Fibroblast of lung (primary cell): ENCODE measurements at regions not wholly inside any gene's neighbourhood (a gene's known extent, or its start where the extent isn't known, plus 50 kb on each side); places are given as distances from the start of the nearest gene placed in this dataset.

Experiments used
- DNase-seq, 2 donors: peaks; one replicate each; pipeline versions ENCODE4 v3.0.0 to v3.0.0-alpha.2; 2010; ENCODE audit warnings: low read depth in 2 of 2
- H2AFZ ChIP-seq: 2 replicates; pipeline ENCODE4 v1.5.1; 2012; ENCODE audit warnings: low read length, control low read depth, inconsistent platforms
- H3K27ac ChIP-seq: 2 replicates; pipeline ENCODE4 v1.5.1; 2011; ENCODE audit warnings: low read length, control low read depth; ENCODE audit not compliant: insufficient read depth
- H3K27me3 ChIP-seq: 2 replicates; pipeline ENCODE4 v1.5.1; 2011; ENCODE audit warnings: mild to moderate bottlenecking, low read length; ENCODE audit not compliant: control insufficient read depth, insufficient read depth
- H3K36me3 ChIP-seq: 2 replicates; pipeline ENCODE4 v1.5.1; 2011; ENCODE audit warnings: low read length; ENCODE audit not compliant: control insufficient read depth, insufficient read depth
- H3K4me1 ChIP-seq: 2 replicates; pipeline ENCODE4 v1.5.1; 2011; ENCODE audit warnings: low read length; ENCODE audit not compliant: control insufficient read depth, insufficient read depth; ENCODE audit errors: extremely low read depth
- H3K4me2 ChIP-seq: 2 replicates; pipeline ENCODE4 v1.5.1; 2011; ENCODE audit warnings: low read length, control low read depth; ENCODE audit not compliant: insufficient read depth; ENCODE audit errors: extremely low read depth
- H3K4me3 ChIP-seq, 4 experiments: fragments of 200-600 bp in 1 of 4; sonication (generic) in 1 of 4; replicated peaks in 1 of 4; 2 replicates each; pipeline ENCODE4 v1.5.1; 2011 to 2016; ENCODE audit warnings: low read length in 4 of 4, low read depth in 3 of 4, mild to moderate bottlenecking in 3 of 4, control low read depth in 2 of 4, inconsistent platforms in 1 of 4, mixed read lengths in 1 of 4; ENCODE audit not compliant: insufficient read depth in 1 of 4; ENCODE audit errors: control extremely low read depth in 1 of 4
- H3K79me2 ChIP-seq: 2 replicates; pipeline ENCODE4 v1.5.1; 2012; ENCODE audit warnings: mild to moderate bottlenecking, low read length, inconsistent platforms; ENCODE audit not compliant: control insufficient read depth, insufficient read depth
- H3K9ac ChIP-seq: 2 replicates; pipeline ENCODE4 v1.5.1; 2011; ENCODE audit warnings: mild to moderate bottlenecking, low read length, control low read depth; ENCODE audit not compliant: insufficient read depth
- H3K9me3 ChIP-seq: 2 replicates; pipeline ENCODE4 v1.5.1; 2012; ENCODE audit warnings: low read depth, low read length; ENCODE audit not compliant: control insufficient read depth, insufficient read depth
- H4K20me1 ChIP-seq: 2 replicates; pipeline ENCODE4 v1.5.1; 2011; ENCODE audit warnings: low read length; ENCODE audit not compliant: control insufficient read depth, insufficient read depth; ENCODE audit errors: extremely low read depth
- CTCF ChIP-seq, 2 donors: IDR thresholded peaks in 1 of 2; conservative IDR thresholded peaks in 1 of 2; 1 replicate in 1 of 2; 2 replicates in 1 of 2; pipeline ENCODE4 v1.5.1; 2011 to 2012; ENCODE audit warnings: low read length in 2 of 2, control low read depth in 1 of 2, inconsistent platforms in 1 of 2, low read depth in 1 of 2, mild to moderate bottlenecking in 1 of 2
- EZH2 ChIP-seq: IDR thresholded peaks from 2 replicates; pipeline ENCODE4 v1.5.1; 2012; ENCODE audit warnings: low read length, control low read depth, mild to moderate bottlenecking; ENCODE audit errors: missing control alignments

DNA sequence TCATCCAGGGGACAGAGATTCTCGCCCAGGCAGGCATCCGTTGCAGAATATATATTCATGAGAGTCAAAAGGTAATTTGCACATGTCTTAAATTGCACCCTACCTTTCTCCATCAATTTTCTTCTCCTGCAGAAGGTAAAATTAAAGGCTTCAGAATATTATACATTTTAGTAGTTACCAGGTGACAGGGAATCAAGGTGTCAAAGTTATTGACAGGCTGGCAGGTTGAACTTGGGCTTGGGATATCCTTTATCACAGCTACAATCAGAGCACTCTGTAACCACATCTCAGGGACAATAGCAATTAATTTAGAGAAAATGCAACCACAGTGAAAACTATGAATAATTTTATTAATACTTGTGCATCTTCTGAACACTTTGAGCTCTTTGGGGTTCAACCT is 66.9 kb upstream of the GSC start:
- Histone ChIP-seq H3K79me2 (no peaks in the 10 kb centered on the region), H3K4me3 (no peak overlapping the region), H3K36me3 (no peaks in the 10 kb centered on the region), H4K20me1 (no peaks in the 10 kb centered on the region), H3K9ac (no peak overlapping the region), H2AFZ (no peak overlapping the region), H3K27me3 (no peaks in the 10 kb centered on the region), H3K27ac (no peak overlapping the region), H3K4me2 (no peak overlapping the region), H3K9me3 (no peaks in the 10 kb centered on the region), H3K4me1 (no peaks in the 10 kb centered on the region)
- no peak for DNase-seq
- TF ChIP-seq CTCF (conservative IDR thresholded peaks at IDR 0.05 in 1 of 2, IDR thresholded peaks at IDR 0.05 in 1 of 2; ENCODE audit: low read depth in 1 of 2, low read length in 2 of 2) (no peak), EZH2 (no peak)

DNA sequence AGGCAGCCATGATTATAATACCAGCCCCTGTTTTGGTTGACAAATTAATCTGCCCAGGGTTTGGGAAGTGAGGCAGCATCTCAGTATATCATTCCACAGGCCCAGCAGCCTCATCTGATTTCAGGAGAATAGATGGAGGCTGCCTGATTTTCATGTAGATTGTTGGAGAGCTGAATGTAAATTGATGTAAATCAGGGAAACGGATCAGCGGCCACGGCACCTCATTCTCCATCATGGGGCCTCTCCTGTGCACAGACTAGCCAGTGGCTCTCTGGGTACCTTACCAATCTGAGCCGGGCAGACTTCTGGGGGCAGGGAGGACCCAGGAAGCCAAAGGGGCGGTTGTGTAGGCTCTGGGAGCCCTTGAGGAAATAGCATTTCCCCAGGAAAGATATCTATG is 63.7 kb upstream of the GSC start:
- Histone ChIP-seq H3K4me2 (no peak overlapping the region), H2AFZ (no peak overlapping the region), H3K27ac (no peak overlapping the region), H4K20me1 (no peaks in the 10 kb centered on the region), H3K27me3 (no peaks in the 10 kb centered on the region), H3K36me3 (no peaks in the 10 kb centered on the region), H3K4me1 (no peaks in the 10 kb centered on the region), H3K79me2 (no peaks in the 10 kb centered on the region), H3K9ac (no peak overlapping the region), H3K4me3 (no peak overlapping the region), H3K9me3 (no peaks in the 10 kb centered on the region)
- no peak for DNase-seq
- TF ChIP-seq CTCF (conservative IDR thresholded peaks at IDR 0.05 in 1 of 2, IDR thresholded peaks at IDR 0.05 in 1 of 2; ENCODE audit: low read depth in 1 of 2, low read length in 2 of 2) (no peak), EZH2 (no peak)

GRCh38 chr14:94831085-94831484 is 61.2 kb upstream of the GSC start:
- H3K4me2 ChIP-seq, result no peak overlapping the region
- H3K36me3 ChIP-seq, result no peaks in the 10 kb centered on the region
- H3K9ac ChIP-seq, result no peak overlapping the region
- H3K4me1 ChIP-seq, result no peaks in the 10 kb centered on the region
- H2AFZ ChIP-seq, result no peak overlapping the region
- TF ChIP-seq CTCF (conservative IDR thresholded peaks at IDR 0.05 in 1 of 2, IDR thresholded peaks at IDR 0.05 in 1 of 2; ENCODE audit: low read depth in 1 of 2, low read length in 2 of 2) (no peak), EZH2 (no peak)
- no peaks in the 10 kb centered on the region for H3K9me3 ChIP-seq
- H3K27me3 ChIP-seq, result no peaks in the 10 kb centered on the region
- H4K20me1 ChIP-seq, result no peaks in the 10 kb centered on the region
- H3K4me3 ChIP-seq, result no peak overlapping the region
- H3K27ac ChIP-seq, result no peak overlapping the region
- no peaks in the 10 kb centered on the region for H3K79me2 ChIP-seq
- no peak for DNase-seq
